ENCODE measurements at regions not wholly inside any gene's neighbourhood (a gene's known extent, or its start where the extent isn't known, plus 50 kb on each side); places are given as distances from the start of the nearest gene placed in this dataset.

GRCh38 chr9:80775530-80775929 lies 913.8 kb downstream of the TLE1 start:
- ChIA-PET CTCF (ENCODE audit: low intra/inter-chr PET ratio, low total read pairs) (no interaction called here), POLR2A (no interaction called here)
- Histone ChIP-seq H3K27me3 (ENCODE audit: control insufficient read depth in 1 of 2, insufficient read depth in 2 of 2, low read length in 2 of 2) (no peaks in the 10 kb centered on the region), H3K9me3 (ENCODE audit: low read length) (no peaks in the 10 kb centered on the region), H4K20me1 (ENCODE audit: insufficient read depth, low read length) (no peaks in the 10 kb centered on the region), H3K36me3 (replicated peaks in 1 of 2; ENCODE audit: control insufficient read depth in 1 of 2, insufficient read depth in 2 of 2, low read length in 2 of 2) (no peaks in the 10 kb centered on the region), H3K4me2 (ENCODE audit: low read depth, low read length) (no peak overlapping the region), H3K79me2 (ENCODE audit: insufficient read depth, low read length) (no peaks in the 10 kb centered on the region), H2AFZ (ENCODE audit: low read length) (no peak overlapping the region), H3K4me1 (ENCODE audit: insufficient read depth, low read length) (no peaks in the 10 kb centered on the region), H3K4me3 (replicated peaks in 1 of 3; ENCODE audit: insufficient read depth in 1 of 3, low read depth in 2 of 3, low read length in 3 of 3) (no peak overlapping the region), H3K27ac (ENCODE audit: extremely low read length, insufficient read depth, low read length) (no peak overlapping the region), H3K9ac (ENCODE audit: insufficient read depth, low read depth, low read length) (no peak overlapping the region)
- FAIRE-seq (no peak), ATAC-seq (no peak), DNase-seq (ENCODE audit: low spot score) (no peak)
- no peak for TF ChIP-seq SIX4 (CRISPR knock-in tag; IDR thresholded peaks at IDR 0.05)
- TF ChIP-seq KMT2A (CRISPR knock-in tag; IDR thresholded peaks at IDR 0.05): no peak
- no peak for TF ChIP-seq IRF1 (CRISPR knock-in tag; IDR thresholded peaks at IDR 0.05; ENCODE audit: low read depth)
- TF ChIP-seq ZFX (CRISPR knock-in tag; IDR thresholded peaks at IDR 0.05; ENCODE audit: low read depth): no peak
- 3% methylated on average over 2 of the region's 2 CpGs for WGBS (ENCODE audit: low lambda C conversion rate)
- no TSS peak for BruUV-seq (replicated peaks)
- intact Hi-C loops (cut with micrococcal nuclease; ENCODE audit: unreplicated experiment): no loop called here
- in situ Hi-C loops (cut with HindIII; ENCODE audit: extremely low pct_ligation_motif_present, low pct_unique_long_range_greater_than_20kb): no loop called here

GRCh38 chr9:80771555-80772347 lies 917.6 kb downstream of the TLE1 start:
- ChIA-PET POLR2A (no interaction called here), CTCF (ENCODE audit: low intra/inter-chr PET ratio, low total read pairs) (no interaction called here)
- no peaks in the 10 kb centered on the region for H3K9me3 ChIP-seq (ENCODE audit: low read length)
- DNase-seq (ENCODE audit: low spot score): no peak
- no peak for ATAC-seq
- H3K4me2 ChIP-seq (ENCODE audit: low read depth, low read length): no peak overlapping the region
- no peak overlapping the region for H3K9ac ChIP-seq (ENCODE audit: insufficient read depth, low read depth, low read length)
- intact Hi-C loops (cut with micrococcal nuclease; ENCODE audit: unreplicated experiment) (no loop called here), in situ Hi-C loops (cut with HindIII; ENCODE audit: extremely low pct_ligation_motif_present, low pct_unique_long_range_greater_than_20kb) (no loop called here)
- no peak overlapping the region for H2AFZ ChIP-seq (ENCODE audit: low read length)
- no peak for FAIRE-seq
- H3K79me2 ChIP-seq (ENCODE audit: insufficient read depth, low read length): no peaks in the 10 kb centered on the region
- BruUV-seq (replicated peaks): no TSS peak
- 0% methylated on average over 6 of the region's 6 CpGs for WGBS (ENCODE audit: low lambda C conversion rate)
- no peaks in the 10 kb centered on the region for H3K36me3 ChIP-seq (replicated peaks in 1 of 2; ENCODE audit: control insufficient read depth in 1 of 2, insufficient read depth in 2 of 2, low read length in 2 of 2)
- no peak overlapping the region for H3K4me3 ChIP-seq (replicated peaks in 1 of 3; ENCODE audit: insufficient read depth in 1 of 3, low read depth in 2 of 3, low read length in 3 of 3)
- no peak for TF ChIP-seq ZBTB42 (CRISPR knock-in tag; IDR thresholded peaks at IDR 0.05)
- no peak for TF ChIP-seq KLF12 (CRISPR knock-in tag; IDR thresholded peaks at IDR 0.05; ENCODE audit: borderline replicate concordance)
- no peak for TF ChIP-seq KDM6A (CRISPR knock-in tag; IDR thresholded peaks at IDR 0.05; ENCODE audit: low read depth)
- TF ChIP-seq NCOA5 (CRISPR knock-in tag; IDR thresholded peaks at IDR 0.05): no peak
- no peak for TF ChIP-seq ZNF263 (CRISPR knock-in tag; IDR thresholded peaks at IDR 0.05)
- TF ChIP-seq ZNF746 (CRISPR knock-in tag; IDR thresholded peaks at IDR 0.05): no peak
- TF ChIP-seq ZSCAN29 (CRISPR knock-in tag; conservative IDR thresholded peaks at IDR 0.05): no peak
- no peak for TF ChIP-seq NFATC3 (CRISPR knock-in tag; IDR thresholded peaks at IDR 0.05)
- no peak for TF ChIP-seq ZBED4 (CRISPR knock-in tag; IDR thresholded peaks at IDR 0.05; ENCODE audit: borderline replicate concordance)
- no peak overlapping the region for H3K27ac ChIP-seq (ENCODE audit: extremely low read length, insufficient read depth, low read length)
- H3K27me3 ChIP-seq (ENCODE audit: control insufficient read depth in 1 of 2, insufficient read depth in 2 of 2, low read length in 2 of 2): no peaks in the 10 kb centered on the region; a peak in 1 of 5 replicates
- H3K4me1 ChIP-seq (ENCODE audit: insufficient read depth, low read length): no peaks in the 10 kb centered on the region
- H4K20me1 ChIP-seq (ENCODE audit: insufficient read depth, low read length): no peaks in the 10 kb centered on the region
